HG03460 (cell line): ENCODE measurements at regions not wholly inside any gene's neighbourhood (a gene's known extent, or its start where the extent isn't known, plus 50 kb on each side); places are given as distances from the start of the nearest gene placed in this dataset.
A peak's percentile ranks its signal among the peaks of the same experiment; 100 is the strongest.

Source experiments
- ATAC-seq: cut with Tn5 transposase; IDR thresholded peaks from one replicate; pipeline ENCODE4 v1.9.1; 2021; ENCODE audit not compliant: unreplicated experiment

- no peak for ATAC-seq
These were observed 53.6 kb upstream of the NT5E start for GRCh38 chr6:85396159-85396808.

DNA sequence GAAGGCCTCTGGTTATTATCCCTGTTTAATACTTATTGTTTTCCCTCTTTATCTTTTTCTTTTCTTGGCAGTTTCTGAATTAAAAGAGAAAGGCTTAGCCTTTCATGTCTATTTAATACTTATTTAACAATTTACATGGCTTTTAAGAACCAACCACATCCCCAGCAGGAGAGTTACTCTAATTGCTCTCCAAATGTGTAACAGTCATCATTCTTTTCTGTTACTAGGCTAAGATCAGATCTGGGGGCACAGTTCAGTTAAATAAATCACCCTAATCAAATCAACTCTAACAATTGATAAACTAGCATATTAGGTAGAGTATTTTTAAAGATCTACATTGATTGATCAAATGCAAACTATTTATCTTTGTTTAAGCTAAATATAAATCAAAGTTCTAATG, 54.1 kb upstream of the NT5E start:
- no peak for ATAC-seq

- no peak for ATAC-seq
These were observed 54.9 kb upstream of the NT5E start for GRCh38 chr6:85394853-85395538.

- no peak for ATAC-seq
These were observed 55.7 kb upstream of the NT5E start for GRCh38 chr6:85394199-85394598.

DNA sequence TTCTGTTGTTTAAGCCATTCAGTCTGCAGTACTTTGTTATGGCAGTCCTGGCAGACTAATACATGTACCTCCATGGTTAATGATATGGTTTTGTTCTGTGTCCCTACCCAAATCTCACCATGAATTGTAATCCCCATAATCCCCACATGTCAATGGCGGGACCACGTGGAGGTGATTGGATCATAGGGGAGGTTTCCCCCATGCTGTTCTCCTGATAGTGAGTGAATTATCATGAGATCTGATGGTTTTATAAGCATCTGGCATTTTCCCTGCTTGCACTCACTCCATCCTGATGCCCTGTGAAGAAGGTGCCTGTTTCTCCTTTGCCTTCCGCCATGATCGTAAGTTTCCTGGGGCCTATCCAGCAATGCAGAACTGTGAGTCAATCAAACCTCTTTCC, 57.5 kb upstream of the NT5E start:
- no peak for ATAC-seq

DNA sequence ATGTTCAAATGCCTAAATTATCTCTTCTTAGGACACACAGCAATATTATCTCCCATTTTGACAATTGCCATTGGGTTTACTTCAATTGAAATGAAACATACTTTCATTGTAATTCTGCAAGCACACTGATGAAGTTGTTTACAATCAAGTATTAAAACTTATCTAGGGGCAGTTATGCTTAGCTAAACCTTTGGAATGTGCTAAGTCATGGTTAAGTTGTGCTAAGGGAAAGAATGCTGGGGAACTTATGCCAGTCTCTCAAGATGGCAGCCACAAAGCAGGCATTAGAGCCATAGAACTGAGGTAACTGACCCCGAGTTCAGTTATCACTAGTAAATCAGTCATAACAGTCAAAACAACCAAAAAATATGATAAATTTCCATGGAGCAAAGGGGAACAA, 59.1 kb upstream of the NT5E start:
- no peak for ATAC-seq

DNA sequence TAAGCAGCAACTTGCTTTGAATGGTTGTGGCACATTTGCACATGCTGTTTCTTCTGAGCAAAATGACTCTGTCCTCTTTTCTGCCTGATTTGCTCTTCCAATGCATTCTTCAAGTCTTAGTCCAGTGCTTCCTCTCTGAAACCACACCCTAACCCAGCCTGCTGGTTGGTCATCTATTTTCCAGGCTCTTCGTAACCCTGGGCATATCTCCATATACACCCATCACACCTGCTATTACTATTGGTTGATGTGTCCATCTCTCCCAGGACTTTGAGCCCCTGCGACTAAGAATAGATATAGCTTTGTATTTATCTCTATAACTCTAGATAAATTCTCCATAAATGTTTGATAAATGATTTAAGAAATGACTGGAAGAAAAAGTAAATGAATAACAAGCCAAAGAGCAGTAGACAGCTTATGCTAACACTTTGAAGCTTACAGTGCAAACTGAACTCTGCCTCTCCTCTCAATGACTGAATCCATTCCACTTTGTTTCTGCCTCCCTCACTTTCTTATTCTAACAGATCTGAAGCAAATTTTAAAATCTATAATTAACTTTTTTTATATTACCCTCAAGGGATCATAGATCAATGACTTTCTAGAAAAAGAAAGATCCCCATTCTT, 59.7 kb upstream of the NT5E start:
- ATAC-seq: no peak

- no peak for ATAC-seq
These were observed 60.6 kb upstream of the NT5E start for GRCh38 chr6:85389151-85389797.

GRCh38 chr6:85388531-85388930, 61.4 kb upstream of the NT5E start:
- ATAC-seq: no peak

DNA sequence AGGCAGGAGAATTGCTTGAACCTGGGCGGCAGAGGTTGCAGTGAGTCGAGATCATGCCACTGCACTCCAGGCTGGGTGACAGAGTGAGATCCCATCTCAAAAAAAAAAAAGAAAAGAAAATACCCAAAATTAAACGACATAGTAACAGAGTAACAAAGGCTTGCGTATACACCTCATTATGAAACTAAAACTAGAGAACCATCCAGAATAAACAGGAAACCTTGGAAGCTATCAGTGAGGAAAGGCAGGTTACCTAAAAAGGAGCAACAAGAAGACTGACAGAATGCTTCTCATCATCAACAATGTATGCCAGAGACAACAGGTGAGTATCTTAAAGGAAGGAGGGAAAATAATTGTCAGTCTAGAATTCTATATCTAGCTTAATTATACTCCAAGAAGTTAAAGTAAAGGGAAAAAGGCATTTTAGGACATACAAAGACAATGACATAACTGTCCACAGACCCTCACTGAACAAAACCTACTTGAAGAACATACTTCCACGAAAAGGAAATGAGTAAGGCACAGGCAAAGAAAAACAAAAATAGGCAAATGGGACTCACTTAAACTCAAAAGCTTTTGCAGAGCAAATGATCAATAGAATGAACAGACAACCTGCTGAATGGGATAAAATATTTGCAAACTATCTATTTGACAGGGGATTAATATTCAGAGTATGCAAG, 64.1 kb upstream of the NT5E start:
- ATAC-seq: no peak

- ATAC-seq: no peak
These were observed 66.8 kb upstream of the NT5E start for GRCh38 chr6:85383042-85383441.

GRCh38 chr6:85382541-85382940, 67.3 kb upstream of the NT5E start:
- no peak for ATAC-seq

DNA sequence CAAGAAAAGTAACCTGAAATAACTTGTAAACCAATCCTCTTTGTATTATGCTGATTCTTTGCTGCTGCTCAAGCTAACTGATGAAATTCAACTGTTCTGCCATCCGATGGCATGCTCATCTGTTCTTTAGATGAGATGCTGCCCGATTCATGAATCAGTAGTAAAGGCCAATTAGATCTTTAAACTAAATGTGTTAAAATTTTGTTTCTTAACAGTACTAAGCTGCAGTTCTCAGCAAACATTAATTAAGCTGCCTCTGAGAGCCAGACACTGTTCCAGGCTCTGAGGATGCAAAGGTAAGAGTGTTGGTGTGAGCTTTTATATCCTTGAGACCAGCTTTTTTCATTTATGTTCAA, 77.0 kb upstream of the NT5E start:
- ATAC-seq: no peak

DNA sequence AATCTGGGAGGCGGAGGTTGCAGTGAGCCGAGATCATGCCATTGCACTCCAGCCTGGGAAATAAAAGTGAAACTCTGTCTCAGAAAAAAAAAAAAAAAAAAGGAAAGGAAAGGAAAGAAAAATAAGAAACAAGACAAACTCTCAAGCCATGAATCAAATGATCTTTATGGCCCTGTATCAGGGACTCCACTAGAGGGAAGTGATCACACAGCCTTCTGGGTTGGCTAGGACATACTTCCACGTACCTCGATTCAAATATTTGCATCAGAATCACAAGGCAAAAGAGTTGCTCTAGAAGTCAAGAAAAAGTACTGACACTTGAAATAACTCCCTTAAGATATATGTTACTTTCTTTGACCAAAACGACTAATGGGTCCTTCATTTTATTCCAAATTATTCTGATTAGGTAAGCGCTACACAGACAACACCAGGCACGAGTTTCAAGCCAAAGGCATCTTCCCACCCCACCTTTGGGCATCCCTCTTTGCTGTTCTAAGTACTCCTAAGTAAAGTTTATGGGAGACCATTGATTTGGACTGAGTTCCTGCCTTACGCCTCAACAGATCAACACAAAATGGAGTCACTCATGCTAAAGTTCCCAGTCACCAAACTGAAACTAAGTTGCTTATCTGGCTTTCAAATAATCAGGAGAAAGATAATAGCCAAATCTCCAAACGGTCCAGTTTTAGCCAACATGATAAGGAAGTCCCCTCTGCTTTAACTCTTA, 77.5 kb upstream of the NT5E start:
- ATAC-seq: no peak

GRCh38 chr6:85368631-85369030, 81.3 kb upstream of the NT5E start:
- peak; percentile 61 for ATAC-seq

DNA sequence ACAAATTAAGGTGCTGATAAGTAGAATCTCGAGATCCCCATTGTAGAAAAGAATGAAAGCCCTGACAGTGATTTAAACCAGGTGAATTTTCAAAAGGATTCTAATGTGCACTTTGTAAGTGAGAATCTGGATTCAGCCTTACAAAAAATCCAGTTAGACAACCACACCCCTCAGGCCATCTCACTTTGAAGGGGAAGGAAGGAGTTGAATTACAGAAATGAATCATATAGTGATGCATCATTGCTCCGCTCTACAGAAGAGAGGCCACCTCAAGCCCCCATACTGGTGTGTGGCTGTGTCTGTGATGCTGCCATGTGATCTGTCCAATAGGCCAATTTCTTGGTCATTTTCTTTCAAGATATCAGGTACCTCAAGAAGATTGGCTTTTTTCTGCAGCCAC, 85.5 kb upstream of the NT5E start:
- no peak for ATAC-seq

GRCh38 chr6:85363870-85364269, 86.0 kb upstream of the NT5E start:
- no peak for ATAC-seq

- no peak for ATAC-seq
These were observed 87.1 kb upstream of the NT5E start for GRCh38 chr6:85362652-85363310.

GRCh38 chr6:85361643-85362014, 88.3 kb upstream of the NT5E start:
- no peak for ATAC-seq
